NCI-H187 (cell line): ENCODE measurements at regions not wholly inside any gene's neighbourhood (a gene's known extent, or its start where the extent isn't known, plus 50 kb on each side); places are given as distances from the start of the nearest gene placed in this dataset.
"Not testable (repeated sequence)": the region's sequence is repeated elsewhere in the genome, so short reads cannot be mapped to it uniquely, and the experiment has no call there.

Experiments used
- DNase-seq, 2 experiments: peaks; one replicate each; lab custom pipeline; 2025; lab: John Stamatoyannopoulos, UW

GRCh38 chr6:88499436-88499835 lies 333.3 kb upstream of the CNR1 start:
- no peak for DNase-seq

- not testable (repeated sequence) for DNase-seq
Observed at GRCh38 chr6:88497403-88497802, 331.3 kb upstream of the CNR1 start.

GRCh38 chr6:88494401-88495140 lies 328.4 kb upstream of the CNR1 start:
- DNase-seq: no peak

GRCh38 chr6:88493717-88494116 lies 327.6 kb upstream of the CNR1 start:
- no peak for DNase-seq

- no peak for DNase-seq
Observed at GRCh38 chr6:88492824-88493223, 326.7 kb upstream of the CNR1 start.

GRCh38 chr6:88492241-88492640 lies 326.1 kb upstream of the CNR1 start:
- DNase-seq: no peak

- no peak for DNase-seq
Observed at GRCh38 chr6:88491266-88491880, 325.2 kb upstream of the CNR1 start.

- no peak for DNase-seq
Observed at GRCh38 chr6:88490908-88491264, 324.7 kb upstream of the CNR1 start.

- DNase-seq: no peak
Observed at GRCh38 chr6:88490195-88490907, 324.2 kb upstream of the CNR1 start.

GRCh38 chr6:88483424-88483823 lies 317.3 kb upstream of the CNR1 start:
- DNase-seq: no peak

- DNase-seq: no peak
Observed at GRCh38 chr6:88482465-88482864, 316.3 kb upstream of the CNR1 start.

- no peak for DNase-seq
Observed at GRCh38 chr6:88481519-88481918, 315.4 kb upstream of the CNR1 start.

- DNase-seq: no peak
Observed at GRCh38 chr6:88480816-88481215, 314.7 kb upstream of the CNR1 start.

GRCh38 chr6:88477413-88477812 lies 311.3 kb upstream of the CNR1 start:
- no peak for DNase-seq

- no peak for DNase-seq
Observed at GRCh38 chr6:88476388-88476787, 310.2 kb upstream of the CNR1 start.

GRCh38 chr6:88474720-88475119 lies 308.6 kb upstream of the CNR1 start:
- no peak for DNase-seq

- DNase-seq: no peak
Observed at GRCh38 chr6:88473589-88473988, 307.4 kb upstream of the CNR1 start.

GRCh38 chr6:88472851-88473525 lies 306.8 kb upstream of the CNR1 start:
- DNase-seq: no peak

- DNase-seq: no peak
Observed at GRCh38 chr6:88459643-88460042, 293.5 kb upstream of the CNR1 start.

- peak in 1 of 2 experiments; percentile 31 for DNase-seq
Observed at GRCh38 chr6:88459189-88459588, 293.0 kb upstream of the CNR1 start.

- no peak for DNase-seq
Observed at GRCh38 chr6:88458662-88459061, 292.5 kb upstream of the CNR1 start.

GRCh38 chr6:88456221-88456859 lies 290.2 kb upstream of the CNR1 start:
- DNase-seq: no peak
